ENCODE measurements at regions not wholly inside any gene's neighbourhood (a gene's known extent, or its start where the extent isn't known, plus 50 kb on each side); places are given as distances from the start of the nearest gene placed in this dataset.
A peak's percentile ranks its signal among the peaks of the same experiment; 100 is the strongest.

GRCh38 chr6:18978337-18979128, 591.4 kb downstream of the RNF144B start:
- peak; percentile 38 for DNase-seq (ENCODE audit: low read depth)
- in situ Hi-C loops (cut with HindIII; ENCODE audit: low pct_unique_long_range_greater_than_20kb, low sequenced_read_pairs): no loop called here

- in situ Hi-C loops (cut with HindIII; ENCODE audit: low pct_unique_long_range_greater_than_20kb, low sequenced_read_pairs): no loop called here
- DNase-seq (ENCODE audit: low read depth): no peak
Observed at GRCh38 chr6:18985061-18985460, 597.9 kb downstream of the RNF144B start.

- no peak for DNase-seq (ENCODE audit: low read depth)
- in situ Hi-C loops (cut with HindIII; ENCODE audit: low pct_unique_long_range_greater_than_20kb, low sequenced_read_pairs): no loop called here
Observed at GRCh38 chr6:18985996-18986395, 598.8 kb downstream of the RNF144B start.

DNA sequence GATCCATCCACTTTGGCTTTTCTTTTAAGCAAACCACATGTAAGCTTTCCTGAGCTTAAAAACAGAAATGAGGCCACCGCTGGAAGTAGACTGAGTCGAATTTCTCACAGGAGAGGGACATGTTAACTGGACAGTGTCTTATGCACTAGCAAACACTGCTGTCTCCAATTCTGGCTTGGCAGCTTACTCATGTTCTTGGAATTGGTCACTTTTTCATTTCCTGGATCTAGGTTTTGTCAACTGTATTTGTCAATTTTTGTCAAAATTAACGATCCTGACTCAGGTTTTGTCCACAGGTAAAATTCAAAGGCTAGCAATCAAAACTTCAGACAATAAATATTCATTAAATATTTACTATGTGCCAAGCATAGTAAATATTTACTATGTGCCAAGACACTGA, 601.5 kb downstream of the RNF144B start:
- in situ Hi-C loops (cut with HindIII; ENCODE audit: low pct_unique_long_range_greater_than_20kb, low sequenced_read_pairs): no loop called here

GRCh38 chr6:18990059-18990978, 603.2 kb downstream of the RNF144B start:
- in situ Hi-C loops (cut with HindIII; ENCODE audit: low pct_unique_long_range_greater_than_20kb, low sequenced_read_pairs): no loop called here
- DNase-seq (ENCODE audit: low read depth): peak; percentile 32

More for the DNA sequence above, 601.5 kb downstream of the RNF144B start:
- no peak for DNase-seq (ENCODE audit: low read depth)

- in situ Hi-C loops (cut with HindIII; ENCODE audit: low pct_unique_long_range_greater_than_20kb, low sequenced_read_pairs): no loop called here
Observed at GRCh38 chr6:18997375-18997826, 610.3 kb downstream of the RNF144B start.

GRCh38 chr6:19002976-19003560, 615.9 kb downstream of the RNF144B start:
- DNase-seq (ENCODE audit: low read depth): no peak
- in situ Hi-C loops (cut with HindIII; ENCODE audit: low pct_unique_long_range_greater_than_20kb, low sequenced_read_pairs): no loop called here

More at GRCh38 chr6:18997375-18997826, 610.3 kb downstream of the RNF144B start:
- peak; percentile 45 for DNase-seq (ENCODE audit: low read depth)

DNA sequence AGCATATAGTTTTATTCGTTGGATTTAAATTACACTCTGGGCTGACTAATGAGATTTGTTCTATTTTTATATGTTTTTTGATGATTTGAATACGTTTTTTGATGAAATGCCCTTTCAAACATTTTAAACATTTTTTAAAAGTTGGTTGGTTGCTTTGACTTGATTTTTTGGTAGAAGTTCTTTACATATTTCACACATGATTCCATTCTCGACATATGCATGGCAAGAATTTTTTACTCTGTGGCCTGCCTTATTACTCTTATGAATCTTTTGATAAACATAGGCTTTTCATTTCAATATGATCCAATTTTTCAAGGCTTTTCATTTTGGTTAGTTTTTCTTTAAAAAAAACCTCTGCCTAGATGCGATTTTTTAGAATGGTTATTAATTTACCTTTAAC, 617.0 kb downstream of the RNF144B start:
- no peak for DNase-seq (ENCODE audit: low read depth)
- in situ Hi-C loops (cut with HindIII; ENCODE audit: low pct_unique_long_range_greater_than_20kb, low sequenced_read_pairs): no loop called here

DNA sequence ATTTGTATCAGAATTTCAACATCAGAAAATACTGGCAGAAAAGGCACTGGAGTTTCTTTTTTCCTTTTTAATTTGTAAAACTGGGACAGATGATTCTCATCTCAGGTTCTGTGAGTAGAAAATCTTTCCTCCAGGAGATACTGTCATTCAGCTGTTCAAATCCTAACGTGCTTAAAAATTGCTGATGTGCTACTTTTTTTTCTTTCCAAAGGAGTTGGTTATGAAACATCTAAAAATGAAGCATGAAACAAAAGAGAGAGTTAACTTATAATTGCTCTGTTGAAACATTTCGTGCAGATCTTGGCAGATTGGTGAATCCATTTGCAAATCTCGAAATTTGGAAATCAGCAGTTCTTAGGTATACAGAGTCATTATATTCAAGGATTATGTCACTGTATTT, 622.6 kb downstream of the RNF144B start:
- in situ Hi-C loops (cut with HindIII; ENCODE audit: low pct_unique_long_range_greater_than_20kb, low sequenced_read_pairs): no loop called here
- no peak for DNase-seq (ENCODE audit: low read depth)

DNA sequence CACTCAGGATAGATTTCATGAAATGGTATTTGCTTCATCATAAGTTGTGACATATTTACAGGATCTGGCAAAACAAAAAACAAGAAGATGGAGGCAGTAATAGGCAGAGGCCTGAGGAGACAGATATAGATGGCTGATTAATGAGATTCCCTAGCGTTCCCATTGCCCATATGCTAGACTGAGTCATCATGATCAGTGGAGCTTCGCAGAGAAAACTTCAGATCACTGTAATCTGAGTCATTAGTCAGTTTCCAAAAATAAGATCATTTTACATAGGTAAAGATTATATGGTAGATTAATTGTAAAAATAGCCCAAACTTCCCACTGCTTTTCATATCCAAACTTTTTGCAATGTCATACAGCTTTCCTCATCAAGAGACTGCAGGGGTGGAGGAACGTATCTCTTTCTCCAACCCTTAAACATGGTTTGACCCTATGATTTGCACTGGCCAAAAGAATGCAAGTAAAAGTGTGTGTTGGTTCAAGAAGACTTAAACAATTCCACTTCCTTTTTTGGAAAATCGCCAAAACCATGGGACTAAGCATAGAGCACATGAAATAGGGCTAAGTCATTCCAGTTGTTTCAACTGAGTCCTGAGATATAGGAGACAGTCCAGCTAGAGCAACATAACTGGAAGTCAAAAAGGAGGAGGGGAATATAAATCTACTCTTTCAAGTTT, 626.0 kb downstream of the RNF144B start:
- peak; percentile 41 for DNase-seq (ENCODE audit: low read depth)
- in situ Hi-C loops (cut with HindIII; ENCODE audit: low pct_unique_long_range_greater_than_20kb, low sequenced_read_pairs): no loop called here

DNA sequence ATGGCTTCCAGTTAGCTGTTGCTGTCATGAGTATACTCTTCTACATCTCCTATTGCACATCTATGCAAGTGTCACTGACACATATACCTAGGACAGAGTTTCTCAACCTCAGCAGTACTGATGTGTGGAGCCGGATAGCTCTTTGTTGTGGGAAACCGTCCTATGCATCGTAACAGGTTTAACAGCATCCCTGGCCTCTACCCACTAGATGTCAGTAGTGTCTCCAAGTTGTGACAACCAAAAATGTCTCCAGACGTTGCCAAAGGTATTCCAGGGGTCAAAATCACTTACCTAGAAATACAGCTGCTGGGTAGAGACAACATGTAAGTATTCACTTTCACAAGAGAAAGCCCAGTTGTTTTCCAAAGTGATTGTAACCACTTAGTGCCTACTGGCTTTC, 637.6 kb downstream of the RNF144B start:
- peak; percentile 61 for DNase-seq (ENCODE audit: low read depth)
- in situ Hi-C loops (cut with HindIII; ENCODE audit: low pct_unique_long_range_greater_than_20kb, low sequenced_read_pairs): no loop called here

- in situ Hi-C loops (cut with HindIII; ENCODE audit: low pct_unique_long_range_greater_than_20kb, low sequenced_read_pairs): no loop called here
- no peak for DNase-seq (ENCODE audit: low read depth)
Observed at GRCh38 chr6:19028201-19028600, 641.1 kb downstream of the RNF144B start.

- in situ Hi-C loops (cut with HindIII; ENCODE audit: low pct_unique_long_range_greater_than_20kb, low sequenced_read_pairs): no loop called here
- no peak for DNase-seq (ENCODE audit: low read depth)
Observed at GRCh38 chr6:19032591-19033295, 645.6 kb downstream of the RNF144B start.

GRCh38 chr6:19033683-19034082, 646.5 kb downstream of the RNF144B start:
- in situ Hi-C loops (cut with HindIII; ENCODE audit: low pct_unique_long_range_greater_than_20kb, low sequenced_read_pairs): no loop called here
- DNase-seq (ENCODE audit: low read depth): no peak

DNA sequence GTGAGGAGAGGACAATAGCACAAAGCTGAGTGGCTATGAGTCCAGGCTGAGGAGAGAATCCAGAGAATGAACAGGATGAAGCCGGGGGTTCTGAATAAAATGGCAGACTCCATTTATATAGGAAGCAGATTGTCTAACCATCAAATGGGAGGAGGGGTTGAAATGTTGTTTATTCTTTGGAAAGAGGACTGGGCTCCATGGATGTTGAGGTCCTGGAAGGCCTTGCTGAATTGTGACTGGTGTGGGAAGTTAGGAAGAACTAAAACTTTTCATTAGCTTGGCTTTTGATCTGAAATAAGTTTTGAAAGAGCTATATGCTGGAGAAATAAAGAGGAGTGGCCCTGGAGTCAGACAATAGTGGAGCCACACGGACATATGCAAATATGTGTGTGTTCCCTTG, 647.8 kb downstream of the RNF144B start:
- in situ Hi-C loops (cut with HindIII; ENCODE audit: low pct_unique_long_range_greater_than_20kb, low sequenced_read_pairs): no loop called here
- DNase-seq (ENCODE audit: low read depth): no peak

DNA sequence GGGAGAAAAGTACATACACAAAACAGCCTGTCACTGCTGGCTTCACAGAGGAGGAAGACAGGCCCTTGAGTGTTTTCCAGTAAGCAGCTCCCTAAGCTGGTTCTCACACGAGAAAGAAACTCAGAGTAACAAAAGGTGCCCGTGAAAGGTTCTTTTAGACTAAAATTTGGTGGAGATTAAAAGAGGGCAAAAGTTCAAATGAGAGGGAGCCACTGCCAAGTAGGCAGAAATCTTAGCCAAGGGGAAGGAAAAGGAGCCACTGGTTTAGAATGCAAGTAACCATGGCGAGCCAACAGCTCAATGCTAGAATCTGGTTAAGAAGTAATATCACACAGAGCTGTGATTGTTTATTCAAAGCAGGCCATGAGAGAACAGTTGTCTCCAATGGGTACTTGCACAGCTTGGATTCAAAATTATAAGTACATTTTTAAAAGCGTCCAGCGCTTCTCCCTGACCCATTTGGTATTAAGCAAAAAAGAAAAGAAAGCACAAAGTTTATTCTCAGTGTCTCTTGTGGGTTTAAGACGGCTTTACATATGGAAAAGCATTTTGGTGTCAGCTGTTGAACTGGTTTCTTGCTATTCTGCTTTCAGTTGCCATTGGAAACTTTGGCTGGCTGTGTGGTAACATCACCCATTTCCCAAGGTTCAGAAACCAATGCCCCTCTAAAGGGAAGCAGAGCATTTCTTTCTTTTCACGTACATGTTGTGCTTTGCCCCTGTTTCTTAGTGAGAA, 648.5 kb downstream of the RNF144B start:
- in situ Hi-C loops (cut with HindIII; ENCODE audit: low pct_unique_long_range_greater_than_20kb, low sequenced_read_pairs): no loop called here
- no peak for DNase-seq (ENCODE audit: low read depth)

DNA sequence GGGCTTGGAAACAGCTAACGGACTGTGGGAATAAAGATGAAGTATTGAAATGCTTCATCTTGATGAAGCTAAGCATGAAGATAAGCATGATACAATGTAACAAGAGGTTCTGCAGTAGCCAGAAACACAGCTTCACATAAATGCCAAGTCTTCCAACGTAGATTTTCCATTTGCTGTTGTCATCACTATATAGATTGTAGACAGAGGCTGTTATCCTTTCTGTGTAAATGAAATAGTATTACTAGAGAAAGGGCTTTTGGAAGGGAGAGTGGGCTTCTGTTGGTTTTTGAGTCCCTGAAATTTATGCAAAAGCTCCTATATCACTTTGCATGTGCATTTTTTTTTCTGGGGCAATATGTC, 649.0 kb downstream of the RNF144B start:
- in situ Hi-C loops (cut with HindIII; ENCODE audit: low pct_unique_long_range_greater_than_20kb, low sequenced_read_pairs): no loop called here
- DNase-seq (ENCODE audit: low read depth): no peak

Data from Caki2 (cell line).